A673 (cell line): ENCODE measurements at regions not wholly inside any gene's neighbourhood (a gene's known extent, or its start where the extent isn't known, plus 50 kb on each side); places are given as distances from the start of the nearest gene placed in this dataset.

Experiments used
- BruUV-seq: library from RNA; stranded (reverse); fragments of 400-500 nt; replicated peaks from 2 replicates; lab custom pipeline; 2021; lab: Mats Ljungman, UMichigan
- CTCF ChIA-PET: fragments of 300-600 bp; sonication (Branson Sonifier 250); formaldehyde crosslinking; loops from one replicate; lab custom pipeline; 2022; ENCODE audit warnings: antibody characterized with exemption; lab: Charles Lee
- POLR2A ChIA-PET: fragments of 300-600 bp; sonication (Branson Sonifier 250); formaldehyde crosslinking; loops from one replicate; lab custom pipeline; 2022; ENCODE audit warnings: antibody characterized with exemption; ENCODE audit not compliant: low non-redundant PET; lab: Charles Lee
- DNase-seq: peaks from one replicate; pipeline ENCODE4 v3.0.0-alpha.2; 2015; ENCODE audit warnings: low spot score
- H3K27ac ChIP-seq: fragments of 200-600 bp; sonication (generic); 2 replicates; pipeline ENCODE4 v1.5.1; 2016; ENCODE audit warnings: mixed run types, low read depth, mild to moderate bottlenecking, mixed read lengths, antibody characterized with exemption, low read length; ENCODE audit not compliant: poor library complexity, severe bottlenecking
- H3K27me3 ChIP-seq: fragments of 200-600 bp; sonication (generic); replicated peaks from 2 replicates; pipeline ENCODE4 v1.6.1; 2017; ENCODE audit warnings: mixed run types, low read depth, mild to moderate bottlenecking, mixed read lengths, antibody characterized with exemption, low read length; ENCODE audit not compliant: insufficient read depth, poor library complexity
- H3K36me3 ChIP-seq: fragments of 200-600 bp; sonication (generic); 2 replicates; pipeline ENCODE4 v1.6.1; 2016; ENCODE audit warnings: mixed run types, mild to moderate bottlenecking, mixed read lengths, antibody characterized with exemption, low read length; ENCODE audit not compliant: insufficient read depth, poor library complexity, severe bottlenecking
- H3K4me1 ChIP-seq: fragments of 200-600 bp; sonication (generic); 2 replicates; pipeline ENCODE4 v1.6.1; 2017; ENCODE audit warnings: mixed run types, mild to moderate bottlenecking, mixed read lengths, antibody characterized with exemption, low read length; ENCODE audit not compliant: insufficient read depth, poor library complexity, severe bottlenecking
- H3K4me3 ChIP-seq: fragments of 200-600 bp; sonication (generic); 2 replicates; pipeline ENCODE4 v1.5.1; 2016; ENCODE audit warnings: low read depth, mixed run types, mild to moderate bottlenecking, mixed read lengths, low read length; ENCODE audit not compliant: poor library complexity, severe bottlenecking
- H3K9me3 ChIP-seq: fragments of 200-600 bp; sonication (generic); 2 replicates; pipeline ENCODE4 v1.6.1; 2016; ENCODE audit warnings: mixed run types, low read depth, mild to moderate bottlenecking, mixed read lengths, antibody characterized with exemption, low read length; ENCODE audit not compliant: poor library complexity, severe bottlenecking
- CTCF ChIP-seq: fragments of 300-800, 200-600 bp; sonication (generic); conservative IDR thresholded peaks from 2 replicates; pipeline ENCODE4 v1.5.1; 2017; ENCODE audit warnings: low read depth, mild to moderate bottlenecking, antibody characterized with exemption, low read length, moderate library complexity, mixed read lengths
- EZH2 ChIP-seq: fragments of 200-600 bp; sonication (generic); IDR thresholded peaks from 2 replicates; pipeline ENCODE4 v1.6.1; 2017; ENCODE audit warnings: borderline replicate concordance, low read depth, mild to moderate bottlenecking, mixed read lengths, antibody characterized with exemption, low read length; ENCODE audit not compliant: poor library complexity, severe bottlenecking
- intact Hi-C: fragments of 100-400 bp; cut with micrococcal nuclease; formaldehyde crosslinking; loops from one replicate; pipeline ENCODE4 v1.10.0; 2022; ENCODE audit not compliant: unreplicated experiment

- no peaks in the 10 kb centered on the region for H3K27me3 ChIP-seq
- H3K4me1 ChIP-seq = no peaks in the 10 kb centered on the region
- no peaks in the 10 kb centered on the region for H3K36me3 ChIP-seq
- POLR2A ChIA-PET = no interaction called here
- no peak overlapping the region for H3K27ac ChIP-seq
- DNase-seq = no peak
- intact Hi-C loops = no loop called here
- no peak overlapping the region for H3K4me3 ChIP-seq
- TF ChIP-seq EZH2 = no peak
- TF ChIP-seq CTCF = no peak
- H3K9me3 ChIP-seq = no peaks in the 10 kb centered on the region
- CTCF ChIA-PET = no interaction called here
- BruUV-seq = no TSS peak
These were observed 277.2 kb downstream of the BCL2 start for GRCh38 chr18:63042351-63042750.

- intact Hi-C loops = no loop called here
- ChIA-PET POLR2A (no interaction called here), CTCF (no interaction called here)
- no peaks in the 10 kb centered on the region for H3K27me3 ChIP-seq
- no peak overlapping the region for H3K27ac ChIP-seq
- no peaks in the 10 kb centered on the region for H3K4me1 ChIP-seq
- TF ChIP-seq CTCF (no peak), EZH2 (no peak)
- no TSS peak for BruUV-seq
- H3K4me3 ChIP-seq = no peak overlapping the region
- H3K36me3 ChIP-seq = no peaks in the 10 kb centered on the region
- no peak for DNase-seq
- H3K9me3 ChIP-seq = no peaks in the 10 kb centered on the region
These were observed 278.7 kb downstream of the BCL2 start for GRCh38 chr18:63040788-63041410.

- no peak for TF ChIP-seq CTCF
- TF ChIP-seq EZH2 = no peak
- Histone ChIP-seq H3K4me1 (no peaks in the 10 kb centered on the region), H3K4me3 (no peak overlapping the region), H3K9me3 (no peaks in the 10 kb centered on the region), H3K27ac (no peak overlapping the region), H3K36me3 (no peaks in the 10 kb centered on the region), H3K27me3 (no peaks in the 10 kb centered on the region)
- intact Hi-C loops = no loop called here
- ChIA-PET CTCF (no interaction called here), POLR2A (no interaction called here)
- no peak for DNase-seq
- BruUV-seq = no TSS peak
These were observed 282.1 kb downstream of the BCL2 start for GRCh38 chr18:63037491-63037890.
